GM19438 (cell line): ENCODE measurements at regions not wholly inside any gene's neighbourhood (a gene's known extent, or its start where the extent isn't known, plus 50 kb on each side); places are given as distances from the start of the nearest gene placed in this dataset.

Experiments
- ATAC-seq: cut with Tn5 transposase; IDR thresholded peaks from one replicate; pipeline ENCODE4 v1.9.1; 2021; ENCODE audit warnings: low read depth; ENCODE audit not compliant: unreplicated experiment

- ATAC-seq = no peak
Measured at GRCh38 chr16:14337303-14338191, 266.4 kb downstream of the MRTFB start.

GRCh38 chr16:14335297-14335696 is 264.2 kb downstream of the MRTFB start:
- ATAC-seq = no peak

DNA sequence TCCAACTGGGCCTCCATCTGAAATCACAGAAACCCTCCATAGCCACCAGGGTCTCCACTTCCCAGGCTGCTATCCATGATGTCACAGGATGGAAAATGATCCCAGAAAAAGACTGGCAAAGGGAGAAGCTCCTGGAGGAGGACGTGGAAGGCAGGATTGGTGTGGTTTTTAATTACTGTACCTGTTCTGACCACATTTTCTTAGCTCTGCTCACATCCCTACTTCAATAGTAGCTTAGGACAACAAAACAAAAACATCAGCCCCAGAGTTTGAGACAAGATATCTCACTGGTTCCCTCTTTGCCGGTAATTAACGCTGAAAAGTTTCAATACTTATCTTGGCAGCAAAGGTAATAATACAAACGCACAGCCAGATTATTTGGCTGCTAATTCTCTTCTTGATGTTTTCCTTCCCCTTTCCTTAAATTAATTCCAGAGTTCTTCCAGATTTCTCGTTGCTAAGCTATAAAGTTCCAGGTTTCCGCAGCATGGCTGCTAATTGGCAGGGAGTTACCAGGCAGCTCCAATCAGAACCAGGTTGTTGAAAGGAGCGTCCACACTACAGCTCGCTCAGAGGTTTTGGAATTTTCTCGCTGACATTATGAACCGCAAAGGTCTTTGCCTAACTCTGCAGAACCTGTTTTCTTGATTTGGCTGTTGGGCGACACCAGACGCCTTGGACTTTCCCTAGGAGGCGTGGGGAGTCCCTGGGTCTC is 263.4 kb downstream of the MRTFB start:
- no peak for ATAC-seq

GRCh38 chr16:14333361-14333760 is 262.2 kb downstream of the MRTFB start:
- no peak for ATAC-seq

GRCh38 chr16:14331020-14331419 is 259.9 kb downstream of the MRTFB start:
- no peak for ATAC-seq

- ATAC-seq = no peak
Measured at GRCh38 chr16:14329727-14330350, 258.7 kb downstream of the MRTFB start.

- ATAC-seq = no peak
Measured at GRCh38 chr16:14325502-14326401, 254.6 kb downstream of the MRTFB start.

GRCh38 chr16:14324581-14324980 is 253.5 kb downstream of the MRTFB start:
- no peak for ATAC-seq

DNA sequence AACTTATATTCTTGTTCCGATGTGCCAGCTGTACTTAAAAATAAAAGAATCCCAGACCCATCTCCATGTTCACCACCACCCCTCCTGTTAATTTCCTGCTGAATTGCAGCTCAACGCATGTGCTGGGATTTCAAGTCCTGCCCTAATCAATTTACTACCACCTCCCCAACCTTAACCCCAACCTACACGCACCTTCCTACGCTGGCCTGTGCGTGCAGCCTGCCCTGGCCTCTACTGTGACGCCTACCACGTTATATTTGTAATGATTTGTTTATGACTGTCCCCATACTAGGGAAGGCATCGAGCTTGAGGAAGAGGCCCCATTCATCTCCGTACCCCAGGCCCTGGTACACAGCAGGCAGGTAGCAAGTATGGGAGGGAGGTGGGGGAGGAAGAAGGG is 251.1 kb downstream of the MRTFB start:
- no peak for ATAC-seq

DNA sequence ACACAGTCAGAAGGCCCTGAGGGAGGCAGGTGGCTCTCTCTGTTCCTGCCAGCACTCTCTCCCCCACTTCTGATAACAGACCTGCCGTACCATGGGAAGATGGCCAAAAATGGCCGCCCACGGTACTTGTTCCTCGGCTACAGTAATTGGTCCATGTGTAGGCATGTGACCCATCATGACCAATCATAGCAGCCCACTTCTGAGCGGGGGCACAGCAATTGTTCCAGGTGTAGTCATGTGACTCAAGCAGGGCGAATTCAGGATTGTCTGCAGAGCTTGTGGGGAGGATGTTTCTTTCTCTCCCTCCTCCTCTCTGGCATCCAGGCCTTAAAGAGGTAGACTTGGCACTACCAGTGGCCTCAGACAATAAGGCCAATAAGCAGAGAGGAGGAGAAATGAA is 250.4 kb downstream of the MRTFB start:
- ATAC-seq = no peak

DNA sequence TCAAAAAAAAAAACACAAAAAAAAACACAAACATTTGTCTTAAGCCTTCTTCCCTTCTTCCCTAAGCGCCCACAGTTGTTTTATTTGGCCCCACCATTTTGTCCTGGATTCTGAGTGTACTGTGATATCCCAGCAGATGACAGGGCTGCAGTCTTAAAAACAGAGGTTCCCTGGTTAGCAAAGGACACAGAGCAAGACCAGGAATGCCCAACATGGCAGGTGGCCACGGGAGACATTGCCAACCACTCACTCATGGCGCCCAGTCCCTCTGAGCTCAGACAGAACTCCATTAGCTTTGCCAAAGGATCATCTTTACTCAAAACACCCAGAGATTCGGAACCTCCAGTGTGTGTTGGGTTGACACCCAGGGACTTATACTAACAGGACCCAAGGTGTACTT is 249.3 kb downstream of the MRTFB start:
- no peak for ATAC-seq
